ENCODE measurements at regions not wholly inside any gene's neighbourhood (a gene's known extent, or its start where the extent isn't known, plus 50 kb on each side); places are given as distances from the start of the nearest gene placed in this dataset.

GRCh38 chr6:167683028-167683862 is 143.5 kb upstream of the AFDN start (continued):
- TF ChIP-seq ZBTB14 (CRISPR knock-in tag; IDR thresholded peaks at IDR 0.05), result no peak
- TF ChIP-seq MAFG (CRISPR knock-in tag; IDR thresholded peaks at IDR 0.05), result 0 out of 2 replicates have a peak, but pooled peaks have one; percentile 68
- TF ChIP-seq ZFP82 (CRISPR knock-in tag; IDR thresholded peaks at IDR 0.05; ENCODE audit: borderline replicate concordance), result 0 out of 2 replicates have a peak, but pooled peaks have one; percentile 23
- no peak for TF ChIP-seq ZSCAN12 (CRISPR knock-in tag; IDR thresholded peaks at IDR 0.05)
- TF ChIP-seq ZNF510 (CRISPR knock-in tag; IDR thresholded peaks at IDR 0.05; ENCODE audit: low read depth), result peak; percentile 90
- TF ChIP-seq ZNF460 (CRISPR knock-in tag; IDR thresholded peaks at IDR 0.05; ENCODE audit: borderline replicate concordance), result no peak; the same call in 1 of the 2 replicates
- TF ChIP-seq HOMEZ (CRISPR knock-in tag; IDR thresholded peaks at IDR 0.05; ENCODE audit: low read depth), result peak; percentile 99
- TF ChIP-seq ZFP91 (CRISPR knock-in tag; IDR thresholded peaks at IDR 0.05; ENCODE audit: borderline replicate concordance), result peak; percentile 91
- TF ChIP-seq NFAT5 (CRISPR knock-in tag; IDR thresholded peaks at IDR 0.05), result 0 out of 2 replicates have a peak, but pooled peaks have one; percentile 36
- TF ChIP-seq ZNF136 (CRISPR knock-in tag; IDR thresholded peaks at IDR 0.05; ENCODE audit: low read depth), result peak; percentile 96; the same call in 1 of the 2 replicates
- TF ChIP-seq CCDC6 (CRISPR knock-in tag; IDR thresholded peaks at IDR 0.05), result peak; percentile 99
- no peak for TF ChIP-seq SMARCE1 (IDR thresholded peaks at IDR 0.05; ENCODE audit: borderline replicate concordance)
- no peak for TF ChIP-seq ZFAT (CRISPR knock-in tag; conservative IDR thresholded peaks at IDR 0.05)
- no peak for TF ChIP-seq ZNF513 (CRISPR knock-in tag; conservative IDR thresholded peaks at IDR 0.05)
